ENCODE measurements at regions not wholly inside any gene's neighbourhood (a gene's known extent, or its start where the extent isn't known, plus 50 kb on each side); places are given as distances from the start of the nearest gene placed in this dataset.
"Not testable (repeated sequence)": the region's sequence is repeated elsewhere in the genome, so short reads cannot be mapped to it uniquely, and the experiment has no call there.

- intact Hi-C loops (cut with DNase I): no loop called here
- Histone ChIP-seq H3K27me3 (ENCODE audit: low read depth) (no peaks in the 10 kb centered on the region), H3K36me3 (no peaks in the 10 kb centered on the region), H3K4me3 (no peak overlapping the region), H3K9me3 (no peaks in the 10 kb centered on the region), H3K27ac (no peak overlapping the region), H3K4me1 (no peaks in the 10 kb centered on the region)
- ATAC-seq (no peak), DNase-seq (no peak)
- no peak for TF ChIP-seq CTCF (IDR thresholded peaks at IDR 0.05)
These were observed 246.9 kb upstream of the HDX start for GRCh38 chrX:84748965-84749656.

- H3K27me3 ChIP-seq (ENCODE audit: low read depth): no peaks in the 10 kb centered on the region
- DNase-seq: no peak
- no peak for ATAC-seq
- TF ChIP-seq CTCF (IDR thresholded peaks at IDR 0.05): no peak
- no peaks in the 10 kb centered on the region for H3K9me3 ChIP-seq
- intact Hi-C loops (cut with DNase I): no loop called here
- no peaks in the 10 kb centered on the region for H3K36me3 ChIP-seq
- no peak overlapping the region for H3K27ac ChIP-seq
- H3K4me1 ChIP-seq: no peaks in the 10 kb centered on the region
- H3K4me3 ChIP-seq: no peak overlapping the region
These were observed 243.1 kb upstream of the APOOL start for GRCh38 chrX:84760560-84760959.

GRCh38 chrX:84796321-84796720 lies 207.4 kb upstream of the APOOL start:
- ATAC-seq (no peak), DNase-seq (no peak)
- Histone ChIP-seq H3K27ac (no peak overlapping the region), H3K36me3 (no peaks in the 10 kb centered on the region), H3K9me3 (no peaks in the 10 kb centered on the region), H3K4me3 (no peak overlapping the region), H3K27me3 (ENCODE audit: low read depth) (no peaks in the 10 kb centered on the region), H3K4me1 (no peaks in the 10 kb centered on the region)
- no peak for TF ChIP-seq CTCF (IDR thresholded peaks at IDR 0.05)
- intact Hi-C loops (cut with DNase I): no loop called here

GRCh38 chrX:84830836-84831235 lies 172.8 kb upstream of the APOOL start:
- intact Hi-C loops (cut with DNase I): no loop called here
- H3K9me3 ChIP-seq: no peaks in the 10 kb centered on the region
- no peak for TF ChIP-seq CTCF (IDR thresholded peaks at IDR 0.05)
- no peak for DNase-seq
- no peaks in the 10 kb centered on the region for H3K36me3 ChIP-seq
- ATAC-seq: no peak
- H3K27me3 ChIP-seq (ENCODE audit: low read depth): no peaks in the 10 kb centered on the region
- H3K4me1 ChIP-seq: no peaks in the 10 kb centered on the region
- H3K4me3 ChIP-seq: no peak overlapping the region
- no peak overlapping the region for H3K27ac ChIP-seq

- ATAC-seq; H3K36me3 ChIP-seq; H3K4me3 ChIP-seq; intact Hi-C loops (cut with DNase I); H3K27ac ChIP-seq; H3K27me3 ChIP-seq (ENCODE audit: low read depth); H3K9me3 ChIP-seq; DNase-seq; H3K4me1 ChIP-seq: not testable (repeated sequence)
These were observed 157.1 kb upstream of the APOOL start for GRCh38 chrX:84846541-84846940.

GRCh38 chrX:84851183-84851582 lies 152.5 kb upstream of the APOOL start:
- H3K4me1 ChIP-seq; DNase-seq; H3K27ac ChIP-seq; H3K36me3 ChIP-seq; ATAC-seq; H3K9me3 ChIP-seq; intact Hi-C loops (cut with DNase I); H3K4me3 ChIP-seq; H3K27me3 ChIP-seq (ENCODE audit: low read depth): not testable (repeated sequence)

- H3K9me3 ChIP-seq; H3K27me3 ChIP-seq (ENCODE audit: low read depth); DNase-seq; H3K36me3 ChIP-seq; H3K4me3 ChIP-seq; H3K4me1 ChIP-seq; H3K27ac ChIP-seq; ATAC-seq; intact Hi-C loops (cut with DNase I): not testable (repeated sequence)
These were observed 146.9 kb upstream of the APOOL start for GRCh38 chrX:84856791-84857190.

- intact Hi-C loops (cut with DNase I); H3K4me1 ChIP-seq; H3K27me3 ChIP-seq (ENCODE audit: low read depth); H3K27ac ChIP-seq; H3K36me3 ChIP-seq; H3K9me3 ChIP-seq; ATAC-seq; H3K4me3 ChIP-seq; DNase-seq: not testable (repeated sequence)
These were observed 144.9 kb upstream of the APOOL start for GRCh38 chrX:84858771-84859170.

Measured in lower lobe of right lung (tissue), 2 donors.